GM12878 (cell line): ENCODE measurements at regions not wholly inside any gene's neighbourhood (a gene's known extent, or its start where the extent isn't known, plus 50 kb on each side); places are given as distances from the start of the nearest gene placed in this dataset.

ENCODE experiments used
- ATAC-seq: fragments of 200-7000 bp; cut with Tn5 transposase; 3 replicates; pipeline ENCODE4 v1.9.1; 2020; ENCODE audit warnings: mild to moderate bottlenecking, moderate library complexity
- BruUV-seq: library from RNA; stranded (reverse); fragments of 400-500 nt; replicated peaks from 2 replicates; lab custom pipeline; 2021; lab: Mats Ljungman, UMichigan
- CTCF ChIA-PET: fragments of 300-600 bp; sonication (Branson Sonifier 250); formaldehyde crosslinking; extraction: SDS; loops from one replicate; lab custom pipeline; 2021; ENCODE audit warnings: inconsistent platforms; lab: Yijun Ruan, JAX
- POLR2A ChIA-PET: fragments of 350-600 bp; formaldehyde crosslinking; extraction: SDS; loops from one replicate; lab custom pipeline; 2021; ENCODE audit warnings: inconsistent platforms; lab: Charles Lee
- RAD21 ChIA-PET: fragments of 300-600 bp; sonication (Branson Sonifier 250); formaldehyde crosslinking; loops from one replicate; lab custom pipeline; 2023; ENCODE audit warnings: antibody characterized with exemption; ENCODE audit not compliant: unreplicated experiment; lab: Charles Lee
- SMC1A ChIA-PET: fragments of 300-600 bp; sonication (Branson Sonifier 250); formaldehyde crosslinking; loops from one replicate; lab custom pipeline; 2023; ENCODE audit not compliant: unreplicated experiment, uncharacterized antibody; lab: Charles Lee
- DNase-seq: peaks from one replicate; pipeline ENCODE4 v3.0.0-alpha.2; 2011; ENCODE audit warnings: low read depth, low spot score
- FAIRE-seq: peaks from 3 replicates; lab custom pipeline; 2011; peaks lifted over from hg19 to GRCh38; lab: Jason Lieb, UNC
- H2AFZ ChIP-seq: 2 replicates; pipeline ENCODE4 v1.6.0; 2011; ENCODE audit warnings: low read depth, low read length, control low read depth; ENCODE audit not compliant: control insufficient read depth
- H3K27ac ChIP-seq: 2 replicates; pipeline ENCODE4 v1.5.1; 2011; ENCODE audit warnings: control low read depth; ENCODE audit not compliant: control insufficient read depth, insufficient read depth
- H3K27me3 ChIP-seq, 2 experiments: replicated peaks in 1 of 2; 2 replicates each; pipeline versions ENCODE4 v1.6.0 to v1.6.1; 2011; ENCODE audit warnings: low read length in 1 of 2; ENCODE audit not compliant: control insufficient read depth in 2 of 2, insufficient read depth in 2 of 2
- H3K36me3 ChIP-seq, 2 experiments: 2 replicates each; pipeline ENCODE4 v1.5.1; 2011; ENCODE audit warnings: low read length in 1 of 2; ENCODE audit not compliant: control insufficient read depth in 2 of 2, insufficient read depth in 2 of 2
- H3K4me1 ChIP-seq: 2 replicates; pipeline ENCODE4 v1.6.1; 2011; ENCODE audit warnings: mild to moderate bottlenecking, low read length, moderate library complexity, mixed read lengths; ENCODE audit not compliant: control insufficient read depth, insufficient read depth
- H3K4me2 ChIP-seq: 2 replicates; pipeline ENCODE4 v1.6.0; 2011; ENCODE audit warnings: control low read depth; ENCODE audit not compliant: control insufficient read depth, insufficient read depth
- H3K4me3 ChIP-seq: fragments of 200-600 bp; sonication (generic); 2 replicates; pipeline ENCODE4 v1.5.1; 2016
- H3K79me2 ChIP-seq: 2 replicates; pipeline ENCODE4 v1.6.0; 2011; ENCODE audit warnings: low read length; ENCODE audit not compliant: control insufficient read depth, insufficient read depth
- H3K9ac ChIP-seq: 2 replicates; pipeline ENCODE4 v1.8.0; 2011; ENCODE audit warnings: low read length, control low read depth, mixed read lengths; ENCODE audit not compliant: control insufficient read depth, insufficient read depth
- H3K9me3 ChIP-seq: replicated peaks from 3 replicates; pipeline ENCODE4 v1.5.1; 2011; ENCODE audit warnings: mild to moderate bottlenecking, low read length; ENCODE audit not compliant: control insufficient read depth, insufficient read depth
- H4K20me1 ChIP-seq: 2 replicates; pipeline ENCODE4 v1.6.0; 2011; ENCODE audit not compliant: control insufficient read depth, insufficient read depth
- CBX3 ChIP-seq: fragments of 200-600 bp; sonication (generic); IDR thresholded peaks from 2 replicates; pipeline ENCODE4 v1.6.1; 2016; ENCODE audit warnings: low read depth, borderline replicate concordance
- KAT2A ChIP-seq: conservative IDR thresholded peaks from 2 replicates; pipeline ENCODE4 v1.6.1; 2011; ENCODE audit warnings: low read depth, low read length; ENCODE audit not compliant: control insufficient read depth
- PML ChIP-seq: IDR thresholded peaks from 2 replicates; pipeline ENCODE4 v1.6.1; 2012; ENCODE audit warnings: low read length, inconsistent platforms
- RFX5 ChIP-seq: IDR thresholded peaks from 2 replicates; pipeline ENCODE4 v1.6.1; 2011; ENCODE audit warnings: low read depth, low read length, improper control_type of control experiment
- SP1 ChIP-seq: IDR thresholded peaks from one replicate; pipeline ENCODE4 v1.6.1; 2011; ENCODE audit warnings: low read depth, low read length
- SREBF2 ChIP-seq: IDR thresholded peaks from 2 replicates; pipeline ENCODE4 v1.6.1; 2012; ENCODE audit warnings: mild to moderate bottlenecking, low read length
- TCF12 ChIP-seq: IDR thresholded peaks from 2 replicates; pipeline ENCODE4 v1.6.1; 2011; ENCODE audit warnings: low read depth, mild to moderate bottlenecking, low read length
- ZBED1 ChIP-seq: IDR thresholded peaks from 2 replicates; pipeline ENCODE4 v1.6.1; 2016; ENCODE audit warnings: borderline replicate concordance
- WGBS: methylation state at CpG from one replicate; pipeline ENCODE4 v1.1.6; 2016; ENCODE audit warnings: low lambda C conversion rate; ENCODE audit not compliant: insufficient replicate concordance, insufficient coverage; ENCODE audit errors: missing lambda C conversion rate; 5-methylcytosine and 5-hydroxymethylcytosine counted together
- in situ Hi-C: fragments of 300-500 bp; cut with MboI; formaldehyde crosslinking; loops from 9 replicates; pipeline ENCODE4 v1.14.3; 2018; ENCODE audit warnings: mixed read lengths
- intact Hi-C: fragments of 100-400 bp; cut with micrococcal nuclease; formaldehyde crosslinking; loops from one replicate; pipeline ENCODE4 v1.14.2; 2022; ENCODE audit not compliant: unreplicated experiment
- TF ChIP-seq, protein P1 (sequence below): IDR thresholded peaks from 2 replicates; pipeline ENCODE4 v1.6.1; 2012; ENCODE audit warnings: mild to moderate bottlenecking, low read depth, low read length
- TF ChIP-seq, protein P2 (sequence below): IDR thresholded peaks from 2 replicates; pipeline ENCODE4 v1.6.1; 2011; ENCODE audit warnings: low read depth, mild to moderate bottlenecking, low read length, moderate library complexity, borderline replicate concordance; ENCODE audit errors: extremely low read depth

DNA sequence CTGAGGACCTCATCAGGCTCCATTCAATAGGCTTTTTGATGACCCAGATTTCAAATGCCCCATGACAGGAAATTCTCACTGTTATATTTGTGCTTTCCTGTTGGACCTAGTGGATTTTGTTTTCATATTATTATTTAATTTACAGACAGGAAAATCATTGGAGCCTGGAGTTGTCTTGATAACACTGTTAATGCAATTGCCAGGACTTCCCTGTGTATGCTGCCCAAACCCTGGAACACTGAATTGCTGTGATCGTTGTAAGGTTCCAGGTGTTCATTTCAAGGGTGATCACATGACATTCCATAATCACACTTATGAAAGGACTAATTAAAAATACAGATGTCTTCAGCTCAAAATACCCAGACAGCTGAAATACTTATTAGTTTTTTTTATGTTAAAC, 783.2 kb downstream of the DHX35 start:
- ChIA-PET SMC1A (interaction anchor here (0.6 kb wide), 1 partner anchor 129 kb away, joined by 3 read pairs; no protein-coding TSS in a partner anchor), CTCF (no interaction called here), RAD21 (no interaction called here), POLR2A (no interaction called here)
- Histone ChIP-seq H3K79me2 (no peaks in the 10 kb centered on the region), H3K36me3 (no peaks in the 10 kb centered on the region), H3K4me1 (no peaks in the 10 kb centered on the region), H2AFZ (no peak overlapping the region), H3K4me2 (no peak overlapping the region), H4K20me1 (no peaks in the 10 kb centered on the region), H3K4me3 (no peak overlapping the region), H3K27me3 (no peaks in the 10 kb centered on the region), H3K27ac (no peak overlapping the region), H3K9me3 (no peaks in the 10 kb centered on the region; the same call in 2 of the 3 replicates), H3K9ac (no peak overlapping the region)
- ATAC-seq (no peak), FAIRE-seq (no peak), DNase-seq (no peak)
- in situ Hi-C loops (no loop called here), intact Hi-C loops (no loop called here)
- TF ChIP-seq PML (no peak), CBX3 (no peak), SREBF2 (no peak), SP1 (no peak), ZBED1 (no peak), RFX5 (no peak), TCF12 (no peak), KAT2A (no peak)
- TF ChIP-seq, protein P1, sequence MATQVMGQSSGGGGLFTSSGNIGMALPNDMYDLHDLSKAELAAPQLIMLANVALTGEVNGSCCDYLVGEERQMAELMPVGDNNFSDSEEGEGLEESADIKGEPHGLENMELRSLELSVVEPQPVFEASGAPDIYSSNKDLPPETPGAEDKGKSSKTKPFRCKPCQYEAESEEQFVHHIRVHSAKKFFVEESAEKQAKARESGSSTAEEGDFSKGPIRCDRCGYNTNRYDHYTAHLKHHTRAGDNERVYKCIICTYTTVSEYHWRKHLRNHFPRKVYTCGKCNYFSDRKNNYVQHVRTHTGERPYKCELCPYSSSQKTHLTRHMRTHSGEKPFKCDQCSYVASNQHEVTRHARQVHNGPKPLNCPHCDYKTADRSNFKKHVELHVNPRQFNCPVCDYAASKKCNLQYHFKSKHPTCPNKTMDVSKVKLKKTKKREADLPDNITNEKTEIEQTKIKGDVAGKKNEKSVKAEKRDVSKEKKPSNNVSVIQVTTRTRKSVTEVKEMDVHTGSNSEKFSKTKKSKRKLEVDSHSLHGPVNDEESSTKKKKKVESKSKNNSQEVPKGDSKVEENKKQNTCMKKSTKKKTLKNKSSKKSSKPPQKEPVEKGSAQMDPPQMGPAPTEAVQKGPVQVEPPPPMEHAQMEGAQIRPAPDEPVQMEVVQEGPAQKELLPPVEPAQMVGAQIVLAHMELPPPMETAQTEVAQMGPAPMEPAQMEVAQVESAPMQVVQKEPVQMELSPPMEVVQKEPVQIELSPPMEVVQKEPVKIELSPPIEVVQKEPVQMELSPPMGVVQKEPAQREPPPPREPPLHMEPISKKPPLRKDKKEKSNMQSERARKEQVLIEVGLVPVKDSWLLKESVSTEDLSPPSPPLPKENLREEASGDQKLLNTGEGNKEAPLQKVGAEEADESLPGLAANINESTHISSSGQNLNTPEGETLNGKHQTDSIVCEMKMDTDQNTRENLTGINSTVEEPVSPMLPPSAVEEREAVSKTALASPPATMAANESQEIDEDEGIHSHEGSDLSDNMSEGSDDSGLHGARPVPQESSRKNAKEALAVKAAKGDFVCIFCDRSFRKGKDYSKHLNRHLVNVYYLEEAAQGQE = no peak
- TF ChIP-seq, protein P2, sequence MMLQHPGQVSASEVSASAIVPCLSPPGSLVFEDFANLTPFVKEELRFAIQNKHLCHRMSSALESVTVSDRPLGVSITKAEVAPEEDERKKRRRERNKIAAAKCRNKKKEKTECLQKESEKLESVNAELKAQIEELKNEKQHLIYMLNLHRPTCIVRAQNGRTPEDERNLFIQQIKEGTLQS = no peak
- no TSS peak for BruUV-seq
- WGBS = 33% methylated on average over 1 of the region's 1 CpG
